ENCODE measurements at regions not wholly inside any gene's neighbourhood (a gene's known extent, or its start where the extent isn't known, plus 50 kb on each side); places are given as distances from the start of the nearest gene placed in this dataset.
"Not testable (repeated sequence)": the region's sequence is repeated elsewhere in the genome, so short reads cannot be mapped to it uniquely, and the experiment has no call there.

- TF ChIP-seq CTCF (IDR thresholded peaks at IDR 0.05 in 4 of 5, conservative IDR thresholded peaks at IDR 0.05 in 1 of 5): no peak
- TF ChIP-seq POLR2A (IDR thresholded peaks at IDR 0.05): no peak
- in situ Hi-C loops (cut with MboI; ENCODE audit: low sequenced_read_pairs in 4 of 4): no loop called here
- no peak overlapping the region for H3K4me3 ChIP-seq
- no peaks in the 10 kb centered on the region for H3K27me3 ChIP-seq
- DNase-seq: no peak
- intact Hi-C loops (cut with DNase I; ENCODE audit: low total_unique reads): no loop called here
- no peaks in the 10 kb centered on the region for H3K36me3 ChIP-seq
- H3K27ac ChIP-seq: no peak overlapping the region
- peak in 1 of 2 donors; percentile 58 for ATAC-seq
- H3K4me1 ChIP-seq: no peaks in the 10 kb centered on the region
- H3K9me3 ChIP-seq: no peaks in the 10 kb centered on the region
These were observed 54.6 kb upstream of the URI1 start for GRCh38 chr19:29887442-29887855.

- ATAC-seq; intact Hi-C loops (cut with DNase I; ENCODE audit: low total_unique reads); DNase-seq; H3K36me3 ChIP-seq; H3K4me3 ChIP-seq; H3K4me1 ChIP-seq; H3K27me3 ChIP-seq; in situ Hi-C loops (cut with MboI; ENCODE audit: low sequenced_read_pairs in 4 of 4); H3K9me3 ChIP-seq; H3K27ac ChIP-seq: not testable (repeated sequence)
These were observed 54.0 kb upstream of the URI1 start for GRCh38 chr19:29888047-29888446.

DNA sequence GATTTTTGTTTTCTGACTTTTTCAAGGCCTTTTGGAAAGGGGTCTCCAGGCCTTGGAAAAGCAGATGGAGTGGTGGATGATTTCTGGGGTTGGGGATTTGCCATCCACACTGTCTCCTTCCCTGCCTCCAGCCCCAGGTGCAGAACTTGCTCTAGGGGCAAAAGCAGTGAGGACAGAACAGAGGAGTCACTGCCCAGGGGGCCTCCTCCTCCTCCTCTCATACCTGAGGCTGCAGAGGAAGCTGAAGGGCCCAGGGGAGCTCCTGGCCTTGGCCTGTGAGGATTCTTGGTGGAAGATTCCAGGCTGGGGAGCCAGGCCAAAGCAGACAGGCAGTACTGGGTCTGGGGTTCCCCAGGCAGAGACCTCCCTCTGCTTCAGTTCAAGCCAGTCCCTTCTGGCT, 52.3 kb upstream of the URI1 start:
- DNase-seq: no peak
- Histone ChIP-seq H3K4me3 (no peak overlapping the region), H3K27me3 (no peaks in the 10 kb centered on the region), H3K4me1 (no peaks in the 10 kb centered on the region), H3K9me3 (no peaks in the 10 kb centered on the region), H3K36me3 (no peaks in the 10 kb centered on the region), H3K27ac (no peak overlapping the region)
- intact Hi-C loops (cut with DNase I; ENCODE audit: low total_unique reads) (no loop called here), in situ Hi-C loops (cut with MboI; ENCODE audit: low sequenced_read_pairs in 4 of 4) (no loop called here)
- ATAC-seq: no peak
- TF ChIP-seq CTCF (IDR thresholded peaks at IDR 0.05 in 4 of 5, conservative IDR thresholded peaks at IDR 0.05 in 1 of 5) (no peak), POLR2A (IDR thresholded peaks at IDR 0.05) (no peak)

DNA sequence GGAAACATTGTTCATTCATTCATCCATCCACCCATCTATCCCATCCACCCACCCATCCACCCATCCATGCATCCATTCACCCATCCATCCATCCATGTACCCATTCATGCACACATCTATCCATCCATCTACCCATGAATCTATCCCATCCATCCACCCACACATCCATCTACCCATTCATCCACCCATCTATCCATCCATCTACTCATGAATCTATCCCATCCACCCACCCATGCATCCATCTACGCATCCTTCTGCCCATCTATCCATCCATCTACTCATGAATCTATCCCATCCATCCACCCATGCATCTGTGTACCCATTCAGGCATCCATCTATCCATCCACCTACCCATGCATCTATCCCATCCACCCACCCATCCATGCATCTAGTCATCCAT, 51.6 kb upstream of the URI1 start:
- Histone ChIP-seq H3K36me3 (no peaks in the 10 kb centered on the region), H3K27ac (no peak overlapping the region), H3K9me3 (no peaks in the 10 kb centered on the region), H3K27me3 (no peaks in the 10 kb centered on the region), H3K4me3 (no peak overlapping the region), H3K4me1 (no peaks in the 10 kb centered on the region)
- TF ChIP-seq POLR2A (IDR thresholded peaks at IDR 0.05): no peak
- no peak for TF ChIP-seq CTCF (IDR thresholded peaks at IDR 0.05 in 4 of 5, conservative IDR thresholded peaks at IDR 0.05 in 1 of 5)
- intact Hi-C loops (cut with DNase I; ENCODE audit: low total_unique reads): no loop called here
- ATAC-seq (no peak), DNase-seq (no peak)
- in situ Hi-C loops (cut with MboI; ENCODE audit: low sequenced_read_pairs in 4 of 4): no loop called here

All from gastrocnemius medialis (tissue), 4 donors.